H1 (cell line): ENCODE measurements at regions not wholly inside any gene's neighbourhood (a gene's known extent, or its start where the extent isn't known, plus 50 kb on each side); places are given as distances from the start of the nearest gene placed in this dataset.

ENCODE experiments used
- CTCF ChIA-PET: fragments of 300-600 bp; sonication (Branson Sonifier 250); formaldehyde crosslinking; loops from one replicate; lab custom pipeline; 2021; ENCODE audit not compliant: partially characterized antibody; lab: Charles Lee
- POLR2A ChIA-PET: fragments of 300-600 bp; sonication (Branson Sonifier 250); formaldehyde crosslinking; loops from one replicate; lab custom pipeline; 2021; ENCODE audit warnings: inconsistent platforms; ENCODE audit not compliant: partially characterized antibody; lab: Charles Lee
- DNase-seq, 2 experiments: peaks; one replicate each; pipeline versions ENCODE4 v3.0.0 to v3.0.0-alpha.2; 2010 to 2022; ENCODE audit warnings: low spot score in 2 of 2, low read depth in 1 of 2, mixed read lengths in 1 of 2
- FAIRE-seq: peaks from 2 replicates; lab custom pipeline; 2011; peaks lifted over from hg19 to GRCh38; lab: Jason Lieb, UNC
- H2AFZ ChIP-seq: 2 replicates; pipeline ENCODE4 v1.8.1; 2012; ENCODE audit warnings: low read length, inconsistent platforms
- H2AK5ac ChIP-seq: 2 replicates; pipeline ENCODE4 v1.6.1; 2013; ENCODE audit warnings: low read depth, low read length
- H2BK120ac ChIP-seq: replicated peaks from 2 replicates; pipeline ENCODE3; 2013; ENCODE audit warnings: low read depth, low read length, inconsistent platforms
- H2BK12ac ChIP-seq: 2 replicates; pipeline ENCODE4 v1.6.1; 2013; ENCODE audit warnings: low read depth, low read length
- H2BK15ac ChIP-seq: 2 replicates; pipeline ENCODE4 v1.6.1; 2013; ENCODE audit warnings: low read length
- H2BK20ac ChIP-seq: 2 replicates; pipeline ENCODE4 v1.6.1; 2013; ENCODE audit warnings: low read length
- H2BK5ac ChIP-seq: 2 replicates; pipeline ENCODE4 v1.6.1; 2013; ENCODE audit warnings: low read depth, low read length
- H3K14ac ChIP-seq: 2 replicates; pipeline ENCODE4 v1.6.1; 2013; ENCODE audit warnings: inconsistent platforms; ENCODE audit not compliant: insufficient read length
- H3K18ac ChIP-seq: 2 replicates; pipeline ENCODE4 v1.6.1; 2013; ENCODE audit warnings: low read length; ENCODE audit errors: extremely low read depth
- H3K23ac ChIP-seq: 2 replicates; pipeline ENCODE4 v1.6.1; 2013; ENCODE audit warnings: inconsistent platforms; ENCODE audit not compliant: insufficient read length
- H3K23me2 ChIP-seq: 2 replicates; pipeline ENCODE4 v1.6.1; 2013; ENCODE audit warnings: low read depth, low read length
- H3K27ac ChIP-seq: 2 replicates; pipeline ENCODE4 v1.6.1; 2011; ENCODE audit warnings: low read depth, low read length, inconsistent platforms
- H3K27me3 ChIP-seq, 4 experiments: replicated peaks in 1 of 4; 1 replicate in 1 of 4; 2 replicates in 3 of 4; pipeline versions ENCODE4 v1.6.1 to v1.8.1; 2011 to 2013; ENCODE audit warnings: low read length in 3 of 4, mild to moderate bottlenecking in 3 of 4, inconsistent platforms in 2 of 4, mixed read lengths in 2 of 4, moderate library complexity in 1 of 4; ENCODE audit not compliant: control insufficient read depth in 3 of 4, insufficient read depth in 3 of 4; ENCODE audit errors: extremely low read depth in 1 of 4
- H3K36me3 ChIP-seq, 4 experiments: 2 replicates each; pipeline versions ENCODE4 v1.6.1 to v1.8.1; 2011 to 2013; ENCODE audit warnings: mild to moderate bottlenecking in 4 of 4, low read length in 3 of 4, moderate library complexity in 2 of 4, control low read depth in 1 of 4, inconsistent platforms in 1 of 4; ENCODE audit not compliant: insufficient read depth in 4 of 4, control insufficient read depth in 2 of 4
- H3K4ac ChIP-seq: replicated peaks from 2 replicates; pipeline ENCODE3; 2013; ENCODE audit warnings: low read length, low read depth, mixed read lengths, inconsistent platforms; ENCODE audit not compliant: insufficient read length
- H3K4me1 ChIP-seq, 4 experiments: replicated peaks in 1 of 4; 1 replicate in 1 of 4; 2 replicates in 3 of 4; pipeline versions ENCODE4 v1.6.1 to v1.8.1; 2011 to 2013; ENCODE audit warnings: low read length in 3 of 4, inconsistent platforms in 2 of 4, mixed read lengths in 1 of 4; ENCODE audit not compliant: insufficient read depth in 4 of 4, control insufficient read depth in 3 of 4
- H3K4me2 ChIP-seq, 2 experiments: 2 replicates each; pipeline versions ENCODE4 v1.6.1 to v1.8.1; 2011 to 2013; ENCODE audit warnings: low read depth in 2 of 2, low read length in 2 of 2, control low read depth in 1 of 2, inconsistent platforms in 1 of 2, mild to moderate bottlenecking in 1 of 2; ENCODE audit not compliant: insufficient read depth in 1 of 2
- H3K4me3 ChIP-seq, 4 experiments: fragments of 200-600, 300-600 bp in 1 of 4; sonication (generic), shearing (Covaris generic), sonication (Bioruptor Twin) in 1 of 4; 2 replicates each; pipeline versions ENCODE4 v1.5.1 to v1.8.1; 2011 to 2016; ENCODE audit warnings: low read length in 4 of 4, low read depth in 3 of 4, control low read depth in 2 of 4, inconsistent platforms in 2 of 4, mild to moderate bottlenecking in 2 of 4, mixed read lengths in 1 of 4, moderate library complexity in 1 of 4; ENCODE audit not compliant: insufficient read depth in 2 of 4; ENCODE audit errors: extremely low read depth in 1 of 4
- H3K56ac ChIP-seq: replicated peaks from 2 replicates; pipeline ENCODE3; 2013; ENCODE audit warnings: low read depth, mild to moderate bottlenecking, mixed read lengths, low read length, inconsistent platforms; ENCODE audit not compliant: insufficient read length
- H3K79me1 ChIP-seq: 2 replicates; pipeline ENCODE4 v1.6.1; 2013; ENCODE audit warnings: low read depth, low read length, control low read depth
- H3K79me2 ChIP-seq, 2 experiments: 2 replicates each; pipeline versions ENCODE4 v1.6.1 to v1.8.1; 2012 to 2013; ENCODE audit warnings: low read length in 2 of 2, mild to moderate bottlenecking in 2 of 2, inconsistent platforms in 1 of 2; ENCODE audit not compliant: insufficient read depth in 2 of 2, control insufficient read depth in 1 of 2
- H3K9ac ChIP-seq, 4 experiments: replicated peaks in 1 of 4; 1 replicate in 1 of 4; 2 replicates in 3 of 4; pipeline versions ENCODE4 v1.6.1 to v1.8.1; 2011 to 2013; ENCODE audit warnings: low read depth in 3 of 4, low read length in 3 of 4, control low read depth in 2 of 4, mild to moderate bottlenecking in 2 of 4, moderate library complexity in 2 of 4, inconsistent platforms in 1 of 4; ENCODE audit errors: extremely low read depth in 1 of 4
- H3K9me3 ChIP-seq, 2 experiments: 2 replicates each; pipeline versions ENCODE4 v1.6.1 to v1.8.1; 2012 to 2013; ENCODE audit warnings: mild to moderate bottlenecking in 2 of 2, moderate library complexity in 2 of 2, control low read depth in 1 of 2, inconsistent platforms in 1 of 2, low read depth in 1 of 2, low read length in 1 of 2, mixed read lengths in 1 of 2; ENCODE audit not compliant: insufficient read depth in 2 of 2
- H4K20me1 ChIP-seq, 2 experiments: replicated peaks in 1 of 2; 2 replicates each; pipeline versions ENCODE3 to v1.8.1; 2011 to 2013; ENCODE audit warnings: inconsistent platforms in 2 of 2, low read length in 2 of 2, mild to moderate bottlenecking in 1 of 2; ENCODE audit not compliant: insufficient read depth in 2 of 2, control insufficient read depth in 1 of 2
- H4K5ac ChIP-seq: 2 replicates; pipeline ENCODE4 v1.6.1; 2013; ENCODE audit warnings: low read length, low read depth, mixed read lengths, inconsistent platforms; ENCODE audit not compliant: insufficient read length
- H4K8ac ChIP-seq: 2 replicates; pipeline ENCODE4 v1.8.0; 2013; ENCODE audit warnings: mild to moderate bottlenecking, moderate library complexity, low read length, inconsistent platforms; ENCODE audit not compliant: insufficient read depth; ENCODE audit errors: extremely low read depth
- H4K91ac ChIP-seq: replicated peaks from 2 replicates; pipeline ENCODE3; 2013; ENCODE audit warnings: low read length, mixed read lengths, inconsistent platforms; ENCODE audit not compliant: insufficient read length
- BCL11A ChIP-seq, 2 experiments: IDR thresholded peaks; one replicate each; pipeline ENCODE4 v1.6.1; 2011; ENCODE audit warnings: low read depth in 2 of 2, low read length in 2 of 2, mild to moderate bottlenecking in 2 of 2
- CHD2 ChIP-seq: IDR thresholded peaks from 2 replicates; pipeline ENCODE4 v1.6.1; 2012; ENCODE audit warnings: low read length, improper control_type of control experiment
- EGR1 ChIP-seq: IDR thresholded peaks from 2 replicates; pipeline ENCODE4 v1.6.1; 2011; ENCODE audit warnings: low read depth, low read length, borderline replicate concordance
- GABPA ChIP-seq: IDR thresholded peaks from 2 replicates; pipeline ENCODE4 v1.6.1; 2011; ENCODE audit warnings: mild to moderate bottlenecking, low read length, moderate library complexity, borderline replicate concordance; ENCODE audit not compliant: insufficient read depth
- HDAC2 ChIP-seq, 2 experiments: fragments of 300-600 bp in 1 of 2; sonication (generic) in 1 of 2; IDR thresholded peaks; 2 replicates each; pipeline ENCODE4 v1.6.1; 2011 to 2012; ENCODE audit warnings: low read depth in 2 of 2, low read length in 2 of 2, mild to moderate bottlenecking in 2 of 2, moderate library complexity in 2 of 2, borderline replicate concordance in 1 of 2, inconsistent platforms in 1 of 2
- KDM5A ChIP-seq: fragments of 200-600 bp; IDR thresholded peaks from 2 replicates; pipeline ENCODE4 v1.7.1; 2012; ENCODE audit warnings: mild to moderate bottlenecking, low read length, inconsistent platforms, mixed read lengths
- NANOG ChIP-seq: IDR thresholded peaks from 2 replicates; pipeline ENCODE4 v1.6.1; 2011; ENCODE audit warnings: low read length, low read depth, mild to moderate bottlenecking, inconsistent platforms; ENCODE audit not compliant: insufficient read depth, poor library complexity, severe bottlenecking
- POLR2AphosphoS5 ChIP-seq: IDR thresholded peaks from 2 replicates; pipeline ENCODE4 v1.6.1; 2011; ENCODE audit warnings: low read depth, low read length
- POU5F1 ChIP-seq: IDR thresholded peaks from 2 replicates; pipeline ENCODE4 v1.6.1; 2011; ENCODE audit warnings: low read depth, mild to moderate bottlenecking, low read length, moderate library complexity
- RAD21 ChIP-seq, 2 experiments: IDR thresholded peaks in 1 of 2; conservative IDR thresholded peaks in 1 of 2; 2 replicates each; pipeline ENCODE4 v1.6.1; 2011; ENCODE audit warnings: low read depth in 2 of 2, low read length in 2 of 2, improper control_type of control experiment in 1 of 2, inconsistent platforms in 1 of 2, mild to moderate bottlenecking in 1 of 2, moderate library complexity in 1 of 2
- RBBP5 ChIP-seq: IDR thresholded peaks from 2 replicates; pipeline ENCODE4 v1.7.1; 2012; ENCODE audit warnings: low read depth, mild to moderate bottlenecking, inconsistent platforms, low read length, moderate library complexity, borderline replicate concordance
- SP1 ChIP-seq: IDR thresholded peaks from 2 replicates; pipeline ENCODE4 v1.6.1; 2011; ENCODE audit warnings: low read depth, low read length
- TCF12 ChIP-seq: IDR thresholded peaks from 2 replicates; pipeline ENCODE4 v1.6.1; 2011; ENCODE audit warnings: low read depth, mild to moderate bottlenecking, low read length
- TEAD4 ChIP-seq: IDR thresholded peaks from 2 replicates; pipeline ENCODE4 v1.6.1; 2012; ENCODE audit warnings: low read depth, low read length, inconsistent platforms, mixed read lengths
- WGBS, 2 experiments: shearing (Covaris generic) in 1 of 2; methylation state at CpG; one replicate each; pipeline versions ENCODE4 v1.1.6 to v1.1.7; 2013 to 2015; ENCODE audit warnings: low lambda C conversion rate in 2 of 2, mixed read lengths in 2 of 2, inconsistent platforms in 1 of 2, low coverage in 1 of 2, missing lambda C conversion rate in 1 of 2; ENCODE audit not compliant: insufficient replicate concordance in 2 of 2, insufficient coverage in 1 of 2, insufficient read length in 1 of 2; ENCODE audit errors: extremely low coverage in 1 of 2, missing lambda C conversion rate in 1 of 2; 5-methylcytosine and 5-hydroxymethylcytosine counted together

- Histone ChIP-seq H3K9me3 (no peaks in the 10 kb centered on the region), H3K23me2 (no peaks in the 10 kb centered on the region), H3K36me3 (no peaks in the 10 kb centered on the region), H3K27me3 (no peaks in the 10 kb centered on the region), H3K79me1 (no peaks in the 10 kb centered on the region), H3K27ac (no peak overlapping the region), H4K20me1 (no peaks in the 10 kb centered on the region), H3K56ac (no peak overlapping the region), H2BK12ac (no peak overlapping the region), H3K14ac (no peak overlapping the region), H3K4ac (no peak overlapping the region), H4K8ac (no peak overlapping the region), H3K4me2 (no peak overlapping the region), H3K18ac (no peak overlapping the region), H3K4me1 (no peaks in the 10 kb centered on the region), H4K91ac (no peak overlapping the region), H3K79me2 (no peaks in the 10 kb centered on the region), H2AK5ac (no peak overlapping the region), H2BK15ac (no peak overlapping the region), H4K5ac (no peak overlapping the region), H3K9ac (no peak overlapping the region), H2BK120ac (no peak overlapping the region), H2BK20ac (no peak overlapping the region), H3K4me3 (no peak overlapping the region), H3K23ac (no peak overlapping the region), H2BK5ac (no peak overlapping the region), H2AFZ (no peak overlapping the region)
- ChIA-PET POLR2A (no interaction called here), CTCF (no interaction called here)
- no peak for FAIRE-seq
- TF ChIP-seq HDAC2 (IDR thresholded peaks at IDR 0.05; ENCODE audit: borderline replicate concordance in 1 of 2, low read depth in 2 of 2, low read length in 2 of 2) (no peak), RBBP5 (no peak), BCL11A (IDR thresholded peaks at IDR 0.05; ENCODE audit: low read depth in 2 of 2, low read length in 2 of 2) (no peak), CHD2 (no peak), SP1 (no peak), NANOG (no peak), RAD21 (IDR thresholded peaks at IDR 0.05 in 1 of 2, conservative IDR thresholded peaks at IDR 0.05 in 1 of 2; ENCODE audit: low read depth in 2 of 2, low read length in 2 of 2) (no peak), POLR2AphosphoS5 (no peak), POU5F1 (no peak), TEAD4 (no peak), TCF12 (no peak), EGR1 (no peak), GABPA (no peak), KDM5A (no peak)
- DNase-seq = no peak
- 96% methylated on average over 4 of the region's 4 CpGs; no CpG with 5 or more reads in 1 of the 2 experiments for WGBS, 2 experiments
These were observed 918.6 kb upstream of the PABPC4L start for GRCh38 chr4:135120195-135120594.
